ENCODE measurements at regions not wholly inside any gene's neighbourhood (a gene's known extent, or its start where the extent isn't known, plus 50 kb on each side); places are given as distances from the start of the nearest gene placed in this dataset.

- H3K9ac ChIP-seq (ENCODE audit: low read depth in 1 of 2, low read length in 2 of 2) = no peak overlapping the region
- no peak overlapping the region for H3K27ac ChIP-seq (ENCODE audit: low read depth in 1 of 2, low read length in 2 of 2)
- TF ChIP-seq RXRA (IDR thresholded peaks at IDR 0.05) (no peak), YY1 (IDR thresholded peaks at IDR 0.05) (no peak), CTCF (IDR thresholded peaks at IDR 0.05; ENCODE audit: low read depth, low read length, missing input control) (no peak), FOXA2 (IDR thresholded peaks at IDR 0.05) (no peak), REST (IDR thresholded peaks at IDR 0.05) (no peak), EGR1 (IDR thresholded peaks at IDR 0.05; ENCODE audit: low read depth in 2 of 2) (no peak), RAD21 (IDR thresholded peaks at IDR 0.05) (no peak), ZBTB33 (IDR thresholded peaks at IDR 0.05) (no peak), ATF3 (IDR thresholded peaks at IDR 0.05) (no peak), NR2F2 (IDR thresholded peaks at IDR 0.05) (no peak), FOXA1 (IDR thresholded peaks at IDR 0.05) (no peak), GABPA (IDR thresholded peaks at IDR 0.05 in 1 of 2, conservative IDR thresholded peaks at IDR 0.05 in 1 of 2) (no peak), JUND (IDR thresholded peaks at IDR 0.05) (no peak), MAX (IDR thresholded peaks at IDR 0.05) (no peak), HNF4A (conservative IDR thresholded peaks at IDR 0.05) (no peak)
- no peaks in the 10 kb centered on the region for H3K36me3 ChIP-seq (ENCODE audit: control insufficient read depth in 4 of 4, insufficient read depth in 3 of 4, low read depth in 1 of 4, low read length in 3 of 4)
- no peak overlapping the region for H3K4me3 ChIP-seq (ENCODE audit: low read depth in 1 of 3, low read length in 3 of 3)
- H3K27me3 ChIP-seq (ENCODE audit: control insufficient read depth in 4 of 4, insufficient read depth in 4 of 4, low read length in 3 of 4) = no peaks in the 10 kb centered on the region
- H3K4me1 ChIP-seq (ENCODE audit: control insufficient read depth in 4 of 4, insufficient read depth in 4 of 4, low read length in 3 of 4) = no peaks in the 10 kb centered on the region
- no peaks in the 10 kb centered on the region for H3K9me3 ChIP-seq (ENCODE audit: control insufficient read depth in 4 of 4, low read length in 3 of 4)
- DNase-seq (ENCODE audit: low spot score) = no peak
These were observed 58.1 kb upstream of the MAST4 start for GRCh38 chr5:66538126-66538525.

- Histone ChIP-seq H3K36me3 (ENCODE audit: control insufficient read depth in 4 of 4, insufficient read depth in 3 of 4, low read depth in 1 of 4, low read length in 3 of 4) (no peaks in the 10 kb centered on the region), H3K9me3 (ENCODE audit: control insufficient read depth in 4 of 4, low read length in 3 of 4) (no peaks in the 10 kb centered on the region), H3K27me3 (ENCODE audit: control insufficient read depth in 4 of 4, insufficient read depth in 4 of 4, low read length in 3 of 4) (no peaks in the 10 kb centered on the region), H3K4me3 (ENCODE audit: low read depth in 1 of 3, low read length in 3 of 3) (no peak overlapping the region), H3K9ac (ENCODE audit: low read depth in 1 of 2, low read length in 2 of 2) (no peak overlapping the region), H3K4me1 (ENCODE audit: control insufficient read depth in 4 of 4, insufficient read depth in 4 of 4, low read length in 3 of 4) (no peaks in the 10 kb centered on the region), H3K27ac (ENCODE audit: low read depth in 1 of 2, low read length in 2 of 2) (no peak overlapping the region)
- no peak for DNase-seq (ENCODE audit: low spot score)
- 87% methylated on average over 3 of the region's 3 CpGs for WGBS
- TF ChIP-seq EGR1 (IDR thresholded peaks at IDR 0.05; ENCODE audit: low read depth in 2 of 2) (no peak), GABPA (IDR thresholded peaks at IDR 0.05 in 1 of 2, conservative IDR thresholded peaks at IDR 0.05 in 1 of 2) (no peak), SP1 (IDR thresholded peaks at IDR 0.05) (no peak), REST (IDR thresholded peaks at IDR 0.05) (no peak), MAX (IDR thresholded peaks at IDR 0.05) (no peak), JUND (IDR thresholded peaks at IDR 0.05) (no peak), ATF3 (IDR thresholded peaks at IDR 0.05) (no peak), NR2F2 (IDR thresholded peaks at IDR 0.05) (no peak), RXRA (IDR thresholded peaks at IDR 0.05) (no peak), RAD21 (IDR thresholded peaks at IDR 0.05) (no peak), HNF4G (IDR thresholded peaks at IDR 0.05) (no peak)
These were observed 57.7 kb upstream of the MAST4 start for GRCh38 chr5:66538531-66538930.

Data from liver (tissue), 8 donors.